ENCODE measurements at regions not wholly inside any gene's neighbourhood (a gene's known extent, or its start where the extent isn't known, plus 50 kb on each side); places are given as distances from the start of the nearest gene placed in this dataset.

DNA sequence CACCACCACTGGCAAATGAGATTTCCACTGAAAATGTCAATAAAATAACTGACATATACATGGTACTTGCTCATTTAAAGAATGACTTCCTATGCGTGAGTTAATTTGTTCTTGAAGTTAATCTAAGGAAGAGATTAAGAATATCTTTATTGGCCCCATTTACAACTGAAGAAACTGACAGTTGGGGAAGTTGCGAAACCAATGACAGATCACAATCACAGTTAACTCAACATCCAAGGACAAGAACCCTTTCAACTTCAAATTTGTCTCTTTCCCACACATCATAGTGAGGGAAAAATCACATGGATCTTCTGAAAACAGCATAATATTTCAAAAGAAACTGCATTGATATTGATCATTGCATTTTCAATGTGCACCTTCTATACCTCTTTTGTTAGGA is 565.4 kb downstream of the IRS1 start:
- DNase-seq (ENCODE audit: low read depth, low spot score) (no peak), ATAC-seq (no peak)
- no peaks in the 10 kb centered on the region for H3K36me3 ChIP-seq (ENCODE audit: control insufficient read depth, insufficient read depth, low read length)
- CTCF ChIA-PET: no interaction called here
- no TSS peak for BruUV-seq (replicated peaks)
- intact Hi-C loops (cut with micrococcal nuclease; ENCODE audit: unreplicated experiment) (no loop called here), in situ Hi-C loops (cut with HindIII; ENCODE audit: low pct_unique_long_range_greater_than_20kb, low sequenced_read_pairs) (no loop called here)
- no peak overlapping the region for H3K4me3 ChIP-seq (ENCODE audit: low read depth in 2 of 2, low read length in 2 of 2)
- TF ChIP-seq TCF7L2 (IDR thresholded peaks at IDR 0.05; ENCODE audit: low read depth, low read length) (no peak), POLR2AphosphoS5 (IDR thresholded peaks at IDR 0.05; ENCODE audit: low read depth, low read length) (no peak), SIN3A (IDR thresholded peaks at IDR 0.05; ENCODE audit: borderline replicate concordance, insufficient read depth, low read depth, low read length) (no peak)
- TF ChIP-seq, protein P1, sequence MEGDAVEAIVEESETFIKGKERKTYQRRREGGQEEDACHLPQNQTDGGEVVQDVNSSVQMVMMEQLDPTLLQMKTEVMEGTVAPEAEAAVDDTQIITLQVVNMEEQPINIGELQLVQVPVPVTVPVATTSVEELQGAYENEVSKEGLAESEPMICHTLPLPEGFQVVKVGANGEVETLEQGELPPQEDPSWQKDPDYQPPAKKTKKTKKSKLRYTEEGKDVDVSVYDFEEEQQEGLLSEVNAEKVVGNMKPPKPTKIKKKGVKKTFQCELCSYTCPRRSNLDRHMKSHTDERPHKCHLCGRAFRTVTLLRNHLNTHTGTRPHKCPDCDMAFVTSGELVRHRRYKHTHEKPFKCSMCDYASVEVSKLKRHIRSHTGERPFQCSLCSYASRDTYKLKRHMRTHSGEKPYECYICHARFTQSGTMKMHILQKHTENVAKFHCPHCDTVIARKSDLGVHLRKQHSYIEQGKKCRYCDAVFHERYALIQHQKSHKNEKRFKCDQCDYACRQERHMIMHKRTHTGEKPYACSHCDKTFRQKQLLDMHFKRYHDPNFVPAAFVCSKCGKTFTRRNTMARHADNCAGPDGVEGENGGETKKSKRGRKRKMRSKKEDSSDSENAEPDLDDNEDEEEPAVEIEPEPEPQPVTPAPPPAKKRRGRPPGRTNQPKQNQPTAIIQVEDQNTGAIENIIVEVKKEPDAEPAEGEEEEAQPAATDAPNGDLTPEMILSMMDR (IDR thresholded peaks at IDR 0.05): no peak
- TF ChIP-seq, protein P2, sequence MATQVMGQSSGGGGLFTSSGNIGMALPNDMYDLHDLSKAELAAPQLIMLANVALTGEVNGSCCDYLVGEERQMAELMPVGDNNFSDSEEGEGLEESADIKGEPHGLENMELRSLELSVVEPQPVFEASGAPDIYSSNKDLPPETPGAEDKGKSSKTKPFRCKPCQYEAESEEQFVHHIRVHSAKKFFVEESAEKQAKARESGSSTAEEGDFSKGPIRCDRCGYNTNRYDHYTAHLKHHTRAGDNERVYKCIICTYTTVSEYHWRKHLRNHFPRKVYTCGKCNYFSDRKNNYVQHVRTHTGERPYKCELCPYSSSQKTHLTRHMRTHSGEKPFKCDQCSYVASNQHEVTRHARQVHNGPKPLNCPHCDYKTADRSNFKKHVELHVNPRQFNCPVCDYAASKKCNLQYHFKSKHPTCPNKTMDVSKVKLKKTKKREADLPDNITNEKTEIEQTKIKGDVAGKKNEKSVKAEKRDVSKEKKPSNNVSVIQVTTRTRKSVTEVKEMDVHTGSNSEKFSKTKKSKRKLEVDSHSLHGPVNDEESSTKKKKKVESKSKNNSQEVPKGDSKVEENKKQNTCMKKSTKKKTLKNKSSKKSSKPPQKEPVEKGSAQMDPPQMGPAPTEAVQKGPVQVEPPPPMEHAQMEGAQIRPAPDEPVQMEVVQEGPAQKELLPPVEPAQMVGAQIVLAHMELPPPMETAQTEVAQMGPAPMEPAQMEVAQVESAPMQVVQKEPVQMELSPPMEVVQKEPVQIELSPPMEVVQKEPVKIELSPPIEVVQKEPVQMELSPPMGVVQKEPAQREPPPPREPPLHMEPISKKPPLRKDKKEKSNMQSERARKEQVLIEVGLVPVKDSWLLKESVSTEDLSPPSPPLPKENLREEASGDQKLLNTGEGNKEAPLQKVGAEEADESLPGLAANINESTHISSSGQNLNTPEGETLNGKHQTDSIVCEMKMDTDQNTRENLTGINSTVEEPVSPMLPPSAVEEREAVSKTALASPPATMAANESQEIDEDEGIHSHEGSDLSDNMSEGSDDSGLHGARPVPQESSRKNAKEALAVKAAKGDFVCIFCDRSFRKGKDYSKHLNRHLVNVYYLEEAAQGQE (IDR thresholded peaks at IDR 0.05; ENCODE audit: insufficient read depth in 1 of 2, low read depth in 2 of 2, low read length in 1 of 2): no peak
- no peak overlapping the region for H3K27ac ChIP-seq (ENCODE audit: low read length)
- no peaks in the 10 kb centered on the region for H3K27me3 ChIP-seq (ENCODE audit: control insufficient read depth, insufficient read depth, low read length)
- H3K4me1 ChIP-seq (ENCODE audit: control insufficient read depth, insufficient read depth, low read length): no peaks in the 10 kb centered on the region
- POLR2A ChIA-PET: no interaction called here
- no peaks in the 10 kb centered on the region for H3K9me3 ChIP-seq (ENCODE audit: control insufficient read depth, insufficient read depth, low read depth, low read length)

DNA sequence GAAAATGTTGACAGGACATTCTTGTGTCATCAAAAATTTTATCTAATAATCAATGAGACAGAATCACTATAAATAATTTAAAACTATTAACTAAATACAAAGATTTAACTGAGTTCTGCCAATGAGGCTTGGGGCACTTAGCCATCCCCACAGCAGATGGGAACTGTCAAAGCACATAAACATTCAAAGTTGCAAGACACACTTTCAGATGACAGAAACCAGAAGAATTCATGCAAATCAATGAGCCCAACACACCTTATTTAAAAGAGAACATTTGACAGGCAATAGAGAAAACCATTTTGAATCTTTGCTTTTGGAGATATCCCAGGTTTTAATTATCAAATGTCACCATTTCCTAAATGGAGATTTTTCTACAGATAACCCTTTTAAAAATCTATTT is 566.2 kb downstream of the IRS1 start:
- Histone ChIP-seq H3K4me1 (ENCODE audit: control insufficient read depth, insufficient read depth, low read length) (no peaks in the 10 kb centered on the region), H3K4me3 (ENCODE audit: low read depth in 2 of 2, low read length in 2 of 2) (no peak overlapping the region), H3K36me3 (ENCODE audit: control insufficient read depth, insufficient read depth, low read length) (no peaks in the 10 kb centered on the region), H3K27me3 (ENCODE audit: control insufficient read depth, insufficient read depth, low read length) (no peaks in the 10 kb centered on the region), H3K9me3 (ENCODE audit: control insufficient read depth, insufficient read depth, low read depth, low read length) (no peaks in the 10 kb centered on the region), H3K27ac (ENCODE audit: low read length) (no peak overlapping the region)
- ATAC-seq: no peak
- in situ Hi-C loops (cut with HindIII; ENCODE audit: low pct_unique_long_range_greater_than_20kb, low sequenced_read_pairs) (no loop called here), intact Hi-C loops (cut with micrococcal nuclease; ENCODE audit: unreplicated experiment) (no loop called here)
- no peak for DNase-seq (ENCODE audit: low read depth, low spot score)
- ChIA-PET CTCF (no interaction called here), POLR2A (no interaction called here)
- TF ChIP-seq, protein P2 (IDR thresholded peaks at IDR 0.05; ENCODE audit: insufficient read depth in 1 of 2, low read depth in 2 of 2, low read length in 1 of 2): no peak
- no peak for TF ChIP-seq SIN3A (IDR thresholded peaks at IDR 0.05; ENCODE audit: borderline replicate concordance, insufficient read depth, low read depth, low read length)
- TF ChIP-seq, protein P1 (IDR thresholded peaks at IDR 0.05): no peak
- TF ChIP-seq POLR2AphosphoS5 (IDR thresholded peaks at IDR 0.05; ENCODE audit: low read depth, low read length): no peak
- TF ChIP-seq TCF7L2 (IDR thresholded peaks at IDR 0.05; ENCODE audit: low read depth, low read length): no peak
- BruUV-seq (replicated peaks): no TSS peak

Data from Panc1 (cell line).